ENCODE measurements at regions not wholly inside any gene's neighbourhood (a gene's known extent, or its start where the extent isn't known, plus 50 kb on each side); places are given as distances from the start of the nearest gene placed in this dataset.
"Not testable (repeated sequence)": the region's sequence is repeated elsewhere in the genome, so short reads cannot be mapped to it uniquely, and the experiment has no call there.

DNA sequence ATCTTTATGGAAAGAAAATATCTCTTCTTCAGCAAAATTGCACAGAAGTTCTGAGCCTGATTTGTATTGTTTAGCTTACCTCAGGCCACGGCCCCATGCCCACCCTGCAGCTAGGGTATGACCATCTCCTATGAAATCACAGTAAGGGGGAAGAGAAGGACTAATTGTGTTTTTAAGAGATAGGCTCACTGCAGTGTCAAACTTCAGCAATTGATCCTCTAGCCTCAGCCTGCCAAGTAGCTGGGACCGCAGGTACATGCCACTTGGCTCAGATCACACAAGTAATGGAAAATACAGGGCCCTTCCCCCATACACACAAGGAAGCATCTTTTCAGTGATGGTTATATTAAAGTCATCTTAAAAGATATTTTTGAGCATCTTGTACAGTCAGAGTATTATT lies 60.0 kb downstream of the DMAC1 start:
- no peak for DNase-seq (ENCODE audit: low read depth)

DNA sequence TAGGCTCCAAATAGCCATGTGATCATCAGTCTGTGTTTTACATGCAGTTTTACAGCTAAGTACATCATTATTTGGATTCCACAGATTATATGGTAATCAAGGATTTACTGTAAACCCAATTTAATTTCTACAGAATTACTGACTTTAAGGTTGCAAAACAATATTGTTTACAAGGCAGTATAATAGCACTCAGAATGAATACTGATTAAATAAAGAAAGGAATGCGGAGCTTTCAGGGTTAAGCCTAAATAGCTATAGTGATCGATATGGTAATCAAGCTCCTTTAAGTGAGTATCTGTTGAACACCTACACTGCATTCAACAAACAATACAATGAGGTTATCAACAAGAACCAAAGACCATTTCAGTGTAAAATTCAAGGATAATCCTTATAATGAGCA lies 64.3 kb downstream of the DMAC1 start:
- no peak for DNase-seq (ENCODE audit: low read depth)

DNA sequence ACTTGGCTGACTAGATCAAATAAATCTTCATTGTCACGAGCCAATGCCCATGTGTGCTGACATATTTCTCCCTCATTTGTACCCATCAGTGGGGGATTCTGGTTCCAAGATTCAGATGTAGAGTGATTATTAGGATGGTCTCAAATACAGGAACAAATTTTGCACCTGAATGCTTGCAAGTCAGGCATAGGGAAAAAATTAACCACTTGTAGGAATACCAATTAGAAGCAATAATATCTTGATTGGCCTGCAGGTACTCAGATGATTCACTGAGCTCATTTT lies 69.5 kb downstream of the DMAC1 start:
- DNase-seq (ENCODE audit: low read depth), result no peak

DNA sequence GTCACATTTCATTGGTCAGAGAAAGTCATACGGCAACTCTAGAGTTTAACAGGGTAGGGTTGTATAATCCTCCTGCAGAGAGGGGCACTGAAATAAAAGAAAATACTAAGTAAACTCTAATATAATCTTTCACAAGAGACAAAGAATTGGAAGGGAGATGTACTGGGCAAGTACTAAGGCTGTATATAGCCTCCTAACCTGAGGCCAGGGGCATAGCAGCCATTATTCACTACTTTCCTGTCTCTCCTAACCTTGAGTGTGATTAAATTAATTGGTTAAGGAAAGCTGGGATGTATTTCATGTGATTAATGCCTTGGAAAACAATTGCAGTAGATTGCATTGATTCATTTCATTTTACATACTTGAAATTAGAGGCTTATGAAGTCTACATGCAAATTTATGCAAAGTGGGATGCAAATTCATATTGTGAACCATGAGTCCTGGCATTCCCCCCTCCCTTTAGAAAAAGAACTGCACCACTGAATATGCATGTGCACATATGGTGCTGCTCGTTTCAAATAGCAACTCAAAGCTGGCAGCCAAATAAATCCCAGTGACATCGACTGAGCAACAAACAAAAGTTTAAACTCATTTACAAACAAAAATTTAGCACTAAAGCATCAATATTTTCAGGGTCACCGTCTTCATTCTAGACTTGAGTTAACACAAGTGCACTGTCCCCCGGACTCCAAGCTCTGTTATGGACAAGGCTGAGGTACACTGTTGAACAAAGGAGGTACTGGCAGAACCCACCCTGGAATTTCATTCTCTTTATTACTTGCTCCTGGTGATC lies 70.0 kb downstream of the DMAC1 start:
- no peak for DNase-seq (ENCODE audit: low read depth)

DNA sequence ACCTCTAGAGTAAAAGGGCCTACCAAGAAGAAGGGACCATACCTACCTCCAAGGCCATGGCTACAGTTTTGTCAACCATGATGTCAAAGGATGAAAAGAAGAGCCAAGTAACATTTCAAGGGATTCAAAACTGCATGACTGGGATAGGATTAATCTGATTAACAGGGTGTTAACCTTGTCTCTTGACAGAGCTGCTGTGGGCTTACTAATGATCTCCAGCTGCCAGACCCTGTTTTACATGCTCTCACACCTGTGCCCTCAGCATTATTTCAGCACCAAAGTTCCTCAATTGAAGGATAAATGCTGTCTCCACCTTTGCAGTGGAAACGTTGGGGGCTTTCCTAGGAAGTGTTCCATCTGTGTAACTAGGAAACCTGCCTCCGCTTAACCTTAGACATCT lies 78.3 kb downstream of the DMAC1 start:
- no peak for DNase-seq (ENCODE audit: low read depth)

DNA sequence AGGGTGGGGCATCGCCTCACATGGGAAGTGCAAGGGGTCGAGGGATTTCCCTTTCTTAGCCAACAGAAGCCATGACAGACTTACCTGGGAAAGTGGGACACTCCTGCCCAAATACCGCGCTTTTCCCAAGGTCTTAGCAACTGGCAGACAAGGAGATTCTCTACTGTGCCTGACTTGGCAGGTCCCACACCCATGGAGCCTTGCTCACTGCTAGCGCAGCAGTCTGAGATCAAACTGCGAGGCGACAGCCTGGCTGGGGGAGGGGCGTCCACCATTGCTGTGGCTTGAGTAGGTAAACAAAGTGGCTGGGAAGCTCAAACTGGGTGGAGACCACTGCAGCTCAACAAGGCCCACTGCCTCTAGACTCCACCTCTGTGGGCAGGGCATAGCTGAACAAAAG lies 86.5 kb downstream of the DMAC1 start:
- DNase-seq (ENCODE audit: low read depth), result not testable (repeated sequence)

DNA sequence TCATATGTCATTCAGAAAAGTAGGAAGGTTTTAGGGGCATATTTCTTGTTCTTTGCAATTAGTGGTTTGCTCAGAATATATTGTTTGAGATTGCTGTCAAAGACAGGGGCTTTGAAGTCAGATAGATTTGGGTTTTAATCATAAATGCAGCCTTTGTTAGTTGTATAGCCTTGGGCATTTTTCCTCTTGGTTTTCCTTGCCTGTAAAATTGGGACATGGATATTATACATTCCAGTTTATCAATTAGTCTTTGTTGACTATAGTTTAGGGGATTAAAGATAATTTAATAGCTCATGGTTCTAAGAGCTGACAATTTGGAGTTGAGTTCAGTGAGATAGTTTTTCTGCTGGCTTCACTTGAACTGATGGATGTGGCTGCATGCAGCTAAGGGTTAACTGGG lies 88.9 kb downstream of the DMAC1 start:
- no peak for DNase-seq (ENCODE audit: low read depth)

DNA sequence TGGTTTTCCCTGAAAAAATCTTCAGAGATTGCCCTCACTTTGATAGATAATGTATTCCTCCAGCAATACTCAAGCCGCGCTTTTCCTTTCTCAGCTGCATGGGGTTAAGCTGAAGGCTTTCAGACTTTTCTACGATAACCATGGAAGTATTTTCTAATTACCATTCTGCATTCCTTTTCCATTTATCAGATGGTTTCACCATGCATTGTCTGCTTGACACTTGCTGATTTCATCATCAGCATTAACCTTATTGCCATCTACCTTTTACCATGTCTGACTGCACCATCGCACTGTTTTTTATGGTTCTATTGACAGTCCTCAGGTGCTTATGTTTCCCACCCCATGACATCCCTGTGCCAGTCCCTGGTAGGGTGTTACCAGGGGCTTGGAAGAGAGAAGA lies 91.6 kb downstream of the DMAC1 start:
- DNase-seq (ENCODE audit: low read depth), result no peak

DNA sequence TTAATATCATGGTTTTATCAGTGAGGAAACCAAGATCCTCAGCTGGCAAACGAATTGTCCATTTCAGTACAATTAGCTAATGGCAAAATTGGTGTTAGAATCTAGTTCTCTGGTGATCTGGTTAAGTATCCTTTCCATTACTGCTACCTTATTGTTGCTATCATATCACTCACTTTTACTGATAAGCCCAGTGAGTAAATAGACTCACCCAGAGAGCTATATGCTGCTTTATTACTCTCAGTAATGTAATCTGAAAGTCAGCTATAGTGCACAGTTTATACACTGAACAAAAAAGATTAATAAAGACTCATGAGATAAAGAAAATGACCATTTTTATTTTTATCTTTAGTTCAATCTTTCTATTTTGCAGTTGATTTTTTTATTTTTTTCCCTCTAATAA lies 95.0 kb downstream of the DMAC1 start:
- DNase-seq (ENCODE audit: low read depth), result no peak

DNA sequence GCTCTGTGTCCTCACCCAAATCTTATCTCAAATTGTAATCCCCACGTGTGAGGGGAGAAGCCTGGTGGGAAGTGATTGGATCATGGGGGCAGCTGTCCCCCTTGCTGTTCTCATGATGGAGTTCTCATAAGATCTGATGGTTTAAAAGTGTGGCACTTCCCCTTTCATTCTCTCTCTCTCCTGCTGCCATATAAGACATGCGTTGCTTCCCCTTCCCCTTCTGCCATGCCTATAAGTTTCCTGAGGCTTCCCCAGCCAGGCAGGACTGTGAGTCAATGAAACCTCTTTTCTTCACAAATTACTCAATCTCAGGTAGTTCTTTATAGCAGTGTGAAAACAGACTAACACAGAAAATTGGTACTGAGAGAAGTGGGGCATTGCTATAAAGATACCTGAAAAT lies 107.7 kb downstream of the DMAC1 start:
- DNase-seq (ENCODE audit: low read depth), result no peak

DNA sequence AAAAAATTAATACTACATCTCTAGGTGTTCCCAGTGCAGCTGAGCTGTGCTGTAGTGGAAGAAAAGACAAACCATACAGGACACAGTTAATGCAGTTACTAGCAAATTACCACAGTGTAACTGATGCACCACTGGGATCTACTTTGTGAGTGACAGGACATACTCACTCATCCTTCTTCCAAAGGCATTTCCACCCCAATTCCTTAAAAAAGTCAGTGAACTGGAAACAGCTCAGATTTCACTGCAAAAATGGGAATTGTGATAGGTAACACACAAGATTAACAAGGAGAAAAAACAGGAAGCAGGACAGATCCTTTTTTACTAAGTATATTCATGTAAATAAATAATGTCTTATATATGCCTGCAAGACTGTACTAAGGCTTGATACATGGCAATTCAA lies 109.6 kb downstream of the DMAC1 start:
- no peak for DNase-seq (ENCODE audit: low read depth)

DNA sequence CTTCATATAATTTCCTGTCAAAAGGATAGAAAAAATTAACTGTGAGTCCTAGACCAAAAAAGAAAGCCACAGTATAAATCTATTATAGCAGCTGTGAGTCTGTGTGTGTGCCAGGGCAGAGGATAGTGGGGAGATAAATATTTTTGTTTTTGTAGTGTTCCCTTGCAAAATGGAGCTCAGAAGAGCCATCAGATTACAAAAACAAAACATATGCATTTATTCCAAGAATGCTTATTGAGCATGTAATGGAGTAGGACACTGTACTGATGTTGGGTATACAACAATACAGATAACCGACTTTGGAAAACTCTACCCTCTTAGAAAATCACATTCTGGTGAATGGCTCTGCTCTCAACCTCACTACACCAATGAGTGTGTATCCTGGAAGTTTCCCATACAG lies 111.0 kb downstream of the DMAC1 start:
- DNase-seq (ENCODE audit: low read depth), result no peak

DNA sequence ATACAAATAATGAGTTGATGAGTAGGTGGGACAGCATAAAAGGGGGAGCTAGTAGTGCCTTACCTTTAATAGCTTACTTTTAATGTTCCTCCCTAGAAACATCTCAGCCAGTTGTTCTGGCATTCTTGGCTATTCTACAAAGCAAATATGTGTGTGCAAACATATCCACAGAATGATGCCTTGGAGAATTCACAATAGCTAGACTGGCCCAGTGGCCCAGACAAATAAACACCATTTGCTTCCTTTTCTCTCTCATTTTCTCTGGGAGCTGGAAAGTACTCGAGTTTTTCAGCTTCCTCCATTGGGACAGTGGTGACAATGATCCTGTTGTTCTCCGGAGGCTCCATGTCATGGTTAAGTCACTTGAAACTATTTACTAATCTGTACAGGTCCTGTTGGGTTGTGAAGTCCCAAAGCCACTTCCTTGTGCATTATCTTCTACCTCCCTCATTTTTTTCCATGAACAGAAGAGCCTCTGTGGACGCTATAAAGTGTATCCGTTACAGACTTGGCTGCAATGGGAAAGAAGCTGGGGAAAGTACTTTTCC lies 122.9 kb downstream of the DMAC1 start:
- no peak for DNase-seq (ENCODE audit: low read depth)

DNA sequence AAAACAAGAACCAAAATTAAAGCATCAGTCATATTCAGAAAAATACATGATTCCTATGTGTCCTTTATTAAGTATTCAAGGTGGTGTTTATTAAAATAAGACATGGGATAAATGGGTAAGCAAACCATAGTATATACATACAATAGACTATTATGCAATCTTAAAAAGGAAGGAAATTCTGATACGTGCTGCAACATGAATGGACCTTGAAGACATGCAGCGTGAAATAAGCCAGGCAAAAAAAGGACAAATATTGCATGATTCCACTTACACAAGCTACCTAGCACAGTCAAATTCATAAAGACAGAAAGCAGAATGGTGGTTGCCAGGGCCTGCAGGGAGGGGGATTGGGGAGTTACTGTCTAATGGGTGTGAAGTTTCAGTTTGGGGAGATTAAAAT lies 127.7 kb downstream of the DMAC1 start:
- no peak for DNase-seq (ENCODE audit: low read depth)

DNA sequence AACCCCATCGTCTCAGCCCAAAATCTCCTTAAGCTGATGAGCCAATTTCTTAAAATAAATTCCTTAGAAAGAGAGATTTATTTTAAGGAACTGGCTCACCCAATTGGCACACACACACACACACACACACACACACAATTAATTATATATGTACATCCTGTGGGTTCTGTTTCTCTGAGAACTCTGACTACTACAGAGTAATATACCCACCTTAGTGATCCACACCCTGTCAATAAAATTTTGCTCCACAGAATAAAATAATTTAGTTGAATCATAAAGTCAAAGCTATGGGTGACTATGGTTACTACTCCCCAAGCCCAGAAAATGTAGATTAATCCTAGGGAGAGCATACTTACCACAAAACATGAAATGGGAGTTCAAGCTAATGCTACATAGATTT lies 131.0 kb downstream of the DMAC1 start:
- no peak for DNase-seq (ENCODE audit: low read depth)

DNA sequence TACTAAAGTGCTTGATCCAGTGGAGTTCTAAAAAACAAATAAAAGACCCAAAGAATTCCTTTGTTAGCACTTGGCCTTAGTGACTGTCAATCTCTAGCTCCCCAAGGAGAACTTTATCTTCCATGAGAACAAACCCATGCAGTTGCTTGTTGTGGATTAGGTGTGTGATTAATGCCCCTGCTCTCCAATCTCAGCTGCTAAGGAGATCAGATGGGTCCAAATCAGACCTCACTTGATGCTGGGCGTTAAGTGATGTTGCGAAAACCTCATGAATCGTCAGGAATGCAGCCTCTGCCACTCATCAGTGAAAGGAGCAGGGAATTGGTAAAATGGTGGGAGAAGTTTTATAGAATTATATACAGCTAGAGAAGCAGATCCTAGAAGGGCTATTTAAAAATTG lies 133.7 kb downstream of the DMAC1 start:
- no peak for DNase-seq (ENCODE audit: low read depth)

DNA sequence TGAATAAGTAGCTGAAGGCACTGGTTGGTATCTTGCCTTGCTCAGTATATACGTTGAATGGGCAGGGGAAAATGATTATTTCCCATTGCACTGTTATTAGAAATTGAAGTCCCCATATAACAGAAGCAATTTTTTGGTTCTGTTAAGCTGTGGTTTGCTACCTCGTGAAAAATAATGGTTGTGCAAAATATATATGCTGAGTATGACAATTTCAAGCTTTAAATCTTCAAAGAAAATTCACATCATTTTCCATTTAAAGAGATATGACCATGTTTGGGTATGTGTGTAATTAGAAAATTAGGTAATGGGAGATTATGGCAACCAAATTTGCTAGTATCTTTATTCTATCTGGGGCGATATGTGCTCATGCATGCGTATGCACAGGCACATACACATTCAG lies 139.8 kb downstream of the DMAC1 start:
- DNase-seq (ENCODE audit: low read depth), result no peak

DNA sequence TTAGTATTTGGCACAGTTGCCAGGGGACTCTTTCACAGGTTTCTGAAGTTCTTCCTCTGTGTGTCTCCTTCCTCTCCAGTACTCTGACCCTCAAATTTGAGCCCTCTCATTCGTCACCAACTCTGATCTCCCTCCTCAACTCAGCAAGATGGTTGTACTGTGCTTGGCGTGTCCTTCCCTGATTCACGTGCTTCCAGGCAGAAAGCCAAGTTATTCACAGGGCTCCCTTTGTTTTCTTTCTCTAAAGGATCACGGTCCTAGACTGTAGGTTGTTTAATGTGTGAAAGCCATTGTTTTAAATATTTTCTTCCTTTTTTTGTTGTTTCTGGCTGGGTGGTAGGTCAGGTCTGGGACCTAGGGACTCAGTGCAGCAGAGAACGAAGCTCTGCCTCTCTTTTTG lies 142.9 kb downstream of the DMAC1 start:
- DNase-seq (ENCODE audit: low read depth), result no peak

DNA sequence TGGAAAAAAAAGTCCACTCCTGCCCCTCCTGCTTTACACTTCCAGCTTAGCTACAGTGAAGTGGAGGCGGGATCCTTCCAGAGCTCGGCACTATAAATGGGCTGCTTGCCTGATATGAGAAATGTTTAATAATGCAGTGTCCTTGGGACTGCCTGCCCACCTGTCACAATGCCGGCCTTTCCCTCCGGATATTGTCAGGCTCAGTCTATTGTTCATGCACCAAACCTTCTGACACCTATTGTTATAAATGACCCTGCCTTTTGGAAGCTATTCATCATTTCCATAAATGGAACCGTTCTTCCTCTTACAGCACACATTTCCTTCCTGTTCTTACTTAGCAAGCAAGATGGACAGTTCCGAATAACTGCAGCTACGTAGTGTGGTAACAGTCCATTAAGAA lies 146.3 kb downstream of the DMAC1 start:
- DNase-seq (ENCODE audit: low read depth), result no peak

DNA sequence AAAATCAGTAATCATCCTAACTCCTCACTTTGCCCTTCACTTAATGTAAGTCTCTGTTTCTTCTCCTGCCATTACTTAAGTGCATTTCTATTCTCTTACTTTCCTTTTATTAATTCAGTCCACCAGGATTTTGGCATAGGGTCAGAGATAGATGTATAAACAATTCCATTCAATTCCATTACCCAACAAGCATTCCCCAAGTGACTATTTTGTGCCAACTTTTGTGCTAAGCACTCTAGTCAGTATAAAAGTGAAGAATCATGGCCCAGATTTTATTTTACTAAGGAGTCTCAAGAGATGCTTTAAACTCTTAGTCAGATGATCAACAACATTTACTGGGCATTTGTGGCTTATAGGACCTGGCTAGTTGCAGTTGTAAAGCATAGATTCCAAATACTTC lies 159.3 kb downstream of the DMAC1 start:
- no peak for DNase-seq (ENCODE audit: low read depth)

DNA sequence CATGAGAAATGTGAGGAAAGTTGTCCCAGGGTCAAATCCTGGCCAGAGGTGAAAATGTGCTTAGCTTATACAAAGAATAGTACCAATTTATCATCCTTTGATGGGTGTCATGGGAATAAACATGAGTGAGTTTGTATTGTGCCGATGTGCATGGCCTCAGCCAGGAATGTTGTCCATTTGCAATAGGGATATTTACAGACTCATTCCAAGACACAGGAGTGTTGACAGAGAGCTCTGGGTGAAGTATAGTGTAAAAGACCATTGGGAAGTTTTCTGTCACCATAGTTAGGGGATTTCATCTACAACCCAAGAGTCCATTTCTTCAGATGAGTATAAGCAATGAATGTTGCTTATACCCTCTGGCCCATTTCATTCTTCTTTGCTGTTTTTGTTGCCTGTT lies 160.1 kb downstream of the DMAC1 start:
- no peak for DNase-seq (ENCODE audit: low read depth)

DNA sequence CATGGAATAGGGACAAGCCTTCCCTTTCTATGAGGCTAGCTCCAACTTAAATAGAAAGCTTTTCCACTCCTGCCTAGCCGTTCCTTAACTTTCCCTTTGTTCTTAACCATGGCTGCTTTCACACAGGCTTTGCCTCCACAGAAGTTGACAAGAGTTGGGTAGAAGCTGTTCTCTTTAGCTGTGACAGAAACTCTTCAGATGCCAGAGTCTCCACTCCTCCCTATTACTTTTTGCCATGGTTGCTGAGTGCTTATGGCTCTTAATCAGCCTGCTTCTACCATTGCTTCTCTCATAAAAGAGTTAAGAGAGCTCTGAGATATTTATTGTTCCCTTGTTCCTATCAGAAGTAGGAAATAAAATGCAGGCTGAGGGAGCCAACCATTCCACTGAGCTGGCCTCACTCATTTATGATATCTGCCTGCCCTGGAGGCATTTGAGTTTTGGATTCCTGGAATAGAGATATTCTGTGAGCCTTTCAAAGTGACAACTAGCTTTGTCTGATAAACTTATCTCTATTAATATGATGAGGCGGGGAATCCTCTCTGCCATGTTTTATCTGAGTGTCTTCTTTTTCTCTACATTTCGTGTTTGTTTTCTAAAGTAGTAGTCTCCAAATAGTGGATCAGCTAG lies 162.6 kb downstream of the DMAC1 start:
- no peak for DNase-seq (ENCODE audit: low read depth)

DNA sequence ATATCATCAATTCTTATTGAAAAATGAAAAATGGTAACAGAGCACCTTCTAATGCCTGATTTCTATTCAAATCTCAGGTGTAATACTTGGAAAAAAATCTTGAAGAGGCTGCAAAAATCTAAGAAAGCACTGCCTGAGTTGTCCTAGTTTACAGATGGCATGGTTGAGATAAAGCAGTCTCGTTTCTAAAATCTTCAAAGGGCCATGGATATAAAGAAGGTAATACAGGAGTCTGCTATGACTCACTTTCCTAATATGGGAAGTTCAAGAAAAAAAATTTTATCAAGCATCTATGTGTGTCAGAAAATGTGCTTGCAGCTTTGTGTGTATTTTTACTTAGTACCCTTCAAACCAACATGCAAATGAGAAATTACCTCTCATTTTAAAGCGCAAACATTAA lies 163.3 kb downstream of the DMAC1 start:
- no peak for DNase-seq (ENCODE audit: low read depth)

DNA sequence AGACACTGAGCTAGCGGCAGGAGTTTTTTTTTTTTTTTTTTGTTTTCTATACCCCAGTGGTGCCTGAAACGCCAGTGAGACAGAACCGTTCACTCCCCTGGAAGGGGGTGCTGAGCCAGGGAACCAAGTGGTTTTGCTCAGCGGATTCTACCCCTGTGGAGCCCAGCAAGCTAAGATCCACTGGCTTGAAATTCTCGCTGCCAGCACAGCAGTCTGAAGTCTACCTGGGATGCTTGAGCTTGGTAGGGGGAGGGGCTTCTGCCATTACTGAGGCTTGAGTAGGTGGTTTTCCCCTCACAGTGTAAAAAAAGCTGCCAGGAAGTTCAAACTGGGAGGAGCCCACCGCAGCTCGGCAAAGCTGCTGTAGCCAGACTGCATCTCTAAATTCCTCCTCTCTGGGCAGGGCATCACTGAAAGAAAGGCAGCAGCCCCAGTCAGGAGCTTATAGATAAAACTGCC lies 173.0 kb downstream of the DMAC1 start:
- DNase-seq (ENCODE audit: low read depth), result peak; percentile 18
